Skeletal muscle tissue (tissue), 3 donors: ENCODE measurements at regions not wholly inside any gene's neighbourhood (a gene's known extent, or its start where the extent isn't known, plus 50 kb on each side); places are given as distances from the start of the nearest gene placed in this dataset.

Experiments
- H3K27ac ChIP-seq: one replicate; pipeline ENCODE4 v1.7.0; 2013; ENCODE audit warnings: mild to moderate bottlenecking, low read depth, low read length, inconsistent platforms
- H3K27me3 ChIP-seq, 3 donors: one replicate each; pipeline ENCODE4 v1.7.0; 2013; ENCODE audit warnings: low read length in 3 of 3; ENCODE audit not compliant: control insufficient read depth in 3 of 3, insufficient read depth in 3 of 3
- H3K36me3 ChIP-seq, 3 donors: one replicate each; pipeline ENCODE4 v1.7.0; 2013; ENCODE audit warnings: low read length in 3 of 3; ENCODE audit not compliant: control insufficient read depth in 3 of 3, insufficient read depth in 3 of 3
- H3K4me1 ChIP-seq, 3 donors: one replicate each; pipeline ENCODE4 v1.7.0; 2013; ENCODE audit warnings: low read length in 3 of 3, mild to moderate bottlenecking in 3 of 3; ENCODE audit not compliant: control insufficient read depth in 3 of 3, insufficient read depth in 3 of 3
- H3K4me3 ChIP-seq, 3 donors: one replicate each; pipeline ENCODE4 v1.7.0; 2013; ENCODE audit warnings: low read length in 3 of 3
- H3K9ac ChIP-seq, 3 donors: one replicate each; pipeline ENCODE4 v1.7.0; 2013; ENCODE audit warnings: low read length in 3 of 3, mild to moderate bottlenecking in 3 of 3, moderate library complexity in 2 of 3, low read depth in 1 of 3
- H3K9me3 ChIP-seq, 3 donors: one replicate each; pipeline ENCODE4 v1.7.0; 2013; ENCODE audit warnings: low read length in 3 of 3; ENCODE audit not compliant: control insufficient read depth in 3 of 3
- donor health status: Osteomylitis.

DNA sequence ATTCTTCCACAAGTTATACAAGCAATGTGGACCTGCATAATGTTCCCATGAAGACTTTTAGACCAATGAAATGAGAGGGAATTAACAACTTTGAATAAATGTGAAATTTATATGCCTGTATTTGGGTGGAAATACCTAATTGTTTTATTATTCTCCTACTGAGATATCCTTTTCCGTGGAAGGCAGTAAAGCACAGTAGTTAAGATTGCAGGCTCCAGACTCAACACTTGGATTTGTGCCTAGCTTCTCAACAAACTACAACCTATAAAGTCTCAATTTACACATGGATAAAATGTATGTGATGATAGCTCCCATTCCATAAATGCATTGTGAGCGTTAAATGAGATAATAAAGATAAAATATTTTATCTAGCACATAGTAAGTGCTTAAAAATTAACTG is 857.8 kb downstream of the CENPC start:
- Histone ChIP-seq H3K27ac (no peak overlapping the region), H3K4me3 (no peak overlapping the region), H3K4me1 (no peaks in the 10 kb centered on the region), H3K36me3 (no peaks in the 10 kb centered on the region), H3K9me3 (no peaks in the 10 kb centered on the region), H3K27me3 (no peaks in the 10 kb centered on the region), H3K9ac (no peak overlapping the region)

DNA sequence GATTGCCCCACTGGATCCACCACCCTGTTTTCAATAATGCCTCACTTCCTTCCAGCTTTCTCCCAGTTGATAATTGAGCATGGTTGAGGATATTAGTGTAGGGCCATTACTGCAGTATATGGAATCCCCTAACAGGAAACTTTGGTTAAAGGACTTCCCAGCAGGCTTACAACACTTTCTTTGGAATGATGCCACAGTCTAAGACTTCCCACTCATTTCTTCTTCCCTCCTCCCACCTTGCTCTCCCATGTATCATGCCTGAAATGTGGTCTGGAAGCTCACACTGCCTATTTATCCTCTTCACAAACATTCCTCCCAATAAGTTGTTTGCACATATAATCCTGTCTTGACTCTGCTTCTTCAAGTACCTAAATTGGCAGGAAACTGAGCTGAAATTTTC is 863.3 kb downstream of the CENPC start:
- Histone ChIP-seq H3K4me1 (no peaks in the 10 kb centered on the region), H3K27ac (no peak overlapping the region), H3K36me3 (no peaks in the 10 kb centered on the region), H3K9ac (no peak overlapping the region), H3K27me3 (no peaks in the 10 kb centered on the region), H3K4me3 (no peak overlapping the region), H3K9me3 (no peaks in the 10 kb centered on the region)

DNA sequence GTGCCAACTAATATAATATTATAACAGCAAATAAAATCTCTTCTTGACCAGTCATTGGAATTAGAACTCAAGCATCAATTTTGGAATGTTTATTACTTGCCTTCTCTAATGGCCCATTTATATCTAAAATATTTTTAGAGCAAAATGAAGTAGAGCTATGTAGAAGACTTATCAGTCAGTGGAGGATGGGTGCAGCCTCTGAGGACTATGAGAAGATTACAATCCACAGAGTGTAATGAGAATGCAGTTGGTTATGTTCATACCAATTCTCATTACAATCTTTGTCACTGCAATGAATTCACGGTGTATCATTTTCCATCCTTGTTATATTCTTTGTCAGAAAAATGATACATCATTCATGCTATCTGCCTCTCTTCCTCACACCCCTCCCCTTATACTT is 878.1 kb downstream of the CENPC start:
- H3K9me3 ChIP-seq: no peaks in the 10 kb centered on the region
- H3K4me1 ChIP-seq: no peaks in the 10 kb centered on the region
- no peaks in the 10 kb centered on the region for H3K36me3 ChIP-seq
- no peak overlapping the region for H3K9ac ChIP-seq
- H3K4me3 ChIP-seq: no peak overlapping the region
- H3K27ac ChIP-seq: no peak overlapping the region
- no peaks in the 10 kb centered on the region for H3K27me3 ChIP-seq

DNA sequence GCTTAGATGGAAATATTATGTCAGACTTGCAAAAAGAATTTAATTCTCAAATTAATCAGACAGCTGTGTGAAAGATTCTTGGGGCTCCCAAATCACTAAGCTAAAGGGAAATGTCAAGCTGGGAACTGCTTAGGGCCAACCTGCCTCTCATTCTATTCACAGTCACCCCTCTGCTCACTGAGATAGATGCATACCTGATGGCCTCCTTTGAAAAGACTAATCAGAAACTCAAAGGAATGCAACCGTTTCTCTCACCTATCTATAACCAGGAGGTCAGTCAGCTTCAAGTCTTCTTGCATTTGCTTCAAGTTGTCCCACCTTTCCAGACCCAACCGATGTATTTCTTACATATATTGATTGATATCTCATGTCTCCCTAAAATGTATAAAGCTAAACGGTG is 882.7 kb downstream of the CENPC start:
- H3K27me3 ChIP-seq: no peaks in the 10 kb centered on the region
- H3K27ac ChIP-seq: no peak overlapping the region
- no peaks in the 10 kb centered on the region for H3K9me3 ChIP-seq
- no peaks in the 10 kb centered on the region for H3K4me1 ChIP-seq
- no peak overlapping the region for H3K4me3 ChIP-seq
- no peaks in the 10 kb centered on the region for H3K36me3 ChIP-seq
- H3K9ac ChIP-seq: no peak overlapping the region

DNA sequence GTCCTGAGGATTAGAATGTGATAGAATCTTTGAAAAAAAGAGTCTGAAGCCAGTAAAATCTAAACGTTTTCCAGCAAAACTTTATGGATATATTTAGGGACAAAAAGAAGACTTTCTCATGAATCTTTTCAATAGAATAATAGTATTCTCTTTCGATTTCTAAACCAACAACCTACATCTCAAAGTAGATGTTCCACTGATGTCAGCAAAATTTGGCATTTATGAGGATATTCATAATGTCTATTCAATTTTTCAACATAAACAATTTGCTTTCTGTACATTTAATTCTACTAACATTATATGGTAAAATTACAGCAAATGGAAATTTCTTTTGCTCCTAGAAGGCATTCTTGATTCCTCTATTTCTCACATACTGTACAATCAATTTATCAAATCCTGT is 886.5 kb downstream of the CENPC start:
- H3K36me3 ChIP-seq: no peaks in the 10 kb centered on the region
- no peak overlapping the region for H3K4me3 ChIP-seq
- H3K4me1 ChIP-seq: no peaks in the 10 kb centered on the region
- H3K27me3 ChIP-seq: no peaks in the 10 kb centered on the region
- H3K9me3 ChIP-seq: peaks cover 0 to 2% (median 0%) of the 10 kb centered on the region in 3 donors
- H3K27ac ChIP-seq: no peak overlapping the region
- no peak overlapping the region for H3K9ac ChIP-seq

DNA sequence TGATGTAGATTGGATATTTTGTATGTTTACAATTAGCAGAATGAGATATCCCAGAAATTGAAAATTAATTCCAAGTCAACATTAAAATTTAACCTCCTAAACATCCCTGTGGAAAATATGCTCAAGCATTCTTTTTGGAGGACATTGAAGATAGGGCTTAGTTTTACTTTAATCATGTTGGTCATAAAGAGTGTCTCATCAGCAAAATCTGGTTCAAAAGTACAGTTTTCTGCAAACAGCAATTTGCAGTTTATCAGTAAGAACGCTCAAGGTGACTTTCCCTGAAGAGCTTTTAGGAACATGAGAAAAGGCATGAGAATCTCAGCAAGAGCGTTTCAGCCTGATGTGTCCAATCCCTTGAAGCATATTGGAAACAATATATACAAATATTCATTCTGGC is 889.8 kb downstream of the CENPC start:
- Histone ChIP-seq H3K27me3 (no peaks in the 10 kb centered on the region), H3K9ac (no peak overlapping the region), H3K27ac (no peak overlapping the region), H3K4me1 (no peaks in the 10 kb centered on the region), H3K4me3 (no peak overlapping the region), H3K9me3 (peaks cover 0 to 2% (median 0%) of the 10 kb centered on the region in 3 donors), H3K36me3 (no peaks in the 10 kb centered on the region)

DNA sequence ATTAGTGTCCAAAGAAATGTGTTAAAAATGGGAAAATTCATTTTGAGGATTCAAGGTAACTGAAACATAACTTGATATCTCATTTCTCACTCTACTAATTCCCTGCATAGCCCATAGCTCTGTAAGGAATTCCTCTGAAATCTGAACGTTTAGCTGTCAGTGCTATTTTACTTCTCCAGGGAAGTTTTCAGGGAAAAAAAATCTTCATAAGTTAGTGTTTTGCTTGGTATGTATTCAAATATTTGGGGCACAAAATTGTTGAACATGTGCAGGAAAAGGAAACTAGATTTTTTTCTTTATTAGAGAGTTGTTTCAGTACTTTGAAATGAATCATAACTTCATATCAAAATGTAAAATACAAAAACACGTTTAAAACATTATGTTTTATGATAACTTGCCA is 891.4 kb downstream of the CENPC start:
- Histone ChIP-seq H3K9ac (no peak overlapping the region), H3K9me3 (peaks cover 0 to 2% (median 0%) of the 10 kb centered on the region in 3 donors), H3K27me3 (no peaks in the 10 kb centered on the region), H3K27ac (no peak overlapping the region), H3K4me1 (no peaks in the 10 kb centered on the region), H3K4me3 (no peak overlapping the region), H3K36me3 (no peaks in the 10 kb centered on the region)

DNA sequence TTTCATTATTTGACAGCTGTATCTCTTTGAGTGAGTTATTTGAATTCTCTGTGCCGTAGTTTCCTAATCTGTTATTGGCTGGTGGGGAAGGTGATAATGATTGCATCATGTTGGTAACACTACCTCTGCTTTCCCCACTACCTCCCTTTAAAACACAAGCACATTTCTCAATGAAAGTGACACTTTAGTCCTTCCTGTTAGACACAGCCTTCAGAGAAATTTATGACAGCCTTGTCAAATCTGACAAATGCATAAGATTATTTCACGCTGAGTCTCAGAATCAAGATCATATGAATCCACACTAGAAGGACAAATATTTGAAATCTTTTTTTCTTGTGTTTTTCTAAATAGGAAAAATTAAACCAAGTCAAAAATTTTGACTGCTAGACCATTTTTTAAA is 896.1 kb downstream of the CENPC start:
- H3K9ac ChIP-seq: no peak overlapping the region
- H3K27ac ChIP-seq: no peak overlapping the region
- no peak overlapping the region for H3K4me3 ChIP-seq
- no peaks in the 10 kb centered on the region for H3K27me3 ChIP-seq
- H3K36me3 ChIP-seq: no peaks in the 10 kb centered on the region
- no peaks in the 10 kb centered on the region for H3K9me3 ChIP-seq
- no peaks in the 10 kb centered on the region for H3K4me1 ChIP-seq

DNA sequence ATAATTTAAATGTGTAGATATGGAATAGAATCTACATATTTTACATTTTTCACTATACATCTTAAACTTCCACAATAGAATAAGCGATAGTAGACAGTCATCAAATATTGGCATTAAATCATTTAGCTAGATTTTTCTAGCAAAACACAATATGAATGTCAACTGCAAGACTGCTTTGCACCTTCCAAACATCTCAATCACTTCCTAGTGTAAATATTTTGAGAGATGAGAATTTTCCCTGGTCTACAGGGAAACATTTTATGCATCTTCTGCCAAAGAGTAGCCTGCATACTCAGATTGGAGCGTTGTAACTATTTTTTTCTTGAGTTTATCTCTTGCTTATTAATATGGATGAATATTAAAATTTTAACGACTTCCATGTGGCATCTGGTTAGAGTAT is 897.4 kb downstream of the CENPC start:
- no peak overlapping the region for H3K4me3 ChIP-seq
- no peaks in the 10 kb centered on the region for H3K36me3 ChIP-seq
- no peaks in the 10 kb centered on the region for H3K9me3 ChIP-seq
- no peaks in the 10 kb centered on the region for H3K27me3 ChIP-seq
- H3K9ac ChIP-seq: no peak overlapping the region
- no peak overlapping the region for H3K27ac ChIP-seq
- H3K4me1 ChIP-seq: no peaks in the 10 kb centered on the region

DNA sequence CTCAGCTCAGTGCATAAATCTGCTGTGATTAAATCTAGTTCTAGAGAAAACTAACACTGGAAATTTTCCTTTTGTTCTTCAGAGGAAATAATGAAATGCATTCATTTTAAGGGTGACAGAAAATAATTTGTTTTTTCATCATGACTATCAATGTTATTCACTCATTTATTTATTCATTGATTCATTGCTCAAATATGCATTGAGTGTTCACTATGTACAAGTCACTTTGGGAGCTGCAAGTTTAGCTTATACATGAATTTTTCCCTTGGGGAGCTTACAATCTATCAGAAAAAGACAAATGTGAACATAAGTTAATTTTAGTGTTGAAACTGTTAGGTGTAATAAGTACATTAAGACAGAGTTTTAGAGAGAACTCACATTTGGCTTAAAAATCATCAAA is 897.8 kb downstream of the CENPC start:
- Histone ChIP-seq H3K9ac (no peak overlapping the region), H3K4me3 (no peak overlapping the region), H3K36me3 (no peaks in the 10 kb centered on the region), H3K4me1 (no peaks in the 10 kb centered on the region), H3K9me3 (no peaks in the 10 kb centered on the region), H3K27me3 (no peaks in the 10 kb centered on the region), H3K27ac (no peak overlapping the region)
